Astrocyte (in vitro differentiated cells and primary cell): ENCODE measurements at regions not wholly inside any gene's neighbourhood (a gene's known extent, or its start where the extent isn't known, plus 50 kb on each side); places are given as distances from the start of the nearest gene placed in this dataset.

Experiments used
- DNase-seq: peaks from one replicate; pipeline ENCODE4 v3.0.0-alpha.2; 2010; ENCODE audit warnings: low read depth
- FAIRE-seq: peaks from 2 replicates; lab custom pipeline; 2011; peaks lifted over from hg19 to GRCh38; lab: Jason Lieb, UNC
- H2AFZ ChIP-seq: 2 replicates; pipeline ENCODE4 v1.6.0; 2012; ENCODE audit warnings: low read depth, low read length, inconsistent platforms
- H3K27ac ChIP-seq: 2 replicates; pipeline ENCODE4 v1.5.1; 2011; ENCODE audit warnings: low read depth, low read length, inconsistent platforms
- H3K27me3 ChIP-seq: 2 replicates; pipeline ENCODE4 v1.6.0; 2011; ENCODE audit warnings: low read length, inconsistent platforms; ENCODE audit not compliant: insufficient read depth
- H3K36me3 ChIP-seq: 2 replicates; pipeline ENCODE4 v1.5.1; 2011; ENCODE audit warnings: low read length, inconsistent platforms; ENCODE audit not compliant: insufficient read depth
- H3K4me1 ChIP-seq: 2 replicates; pipeline ENCODE4 v1.5.1; 2011; ENCODE audit warnings: low read length, inconsistent platforms; ENCODE audit not compliant: insufficient read depth
- H3K4me2 ChIP-seq: 2 replicates; pipeline ENCODE4 v1.6.0; 2012; ENCODE audit warnings: low read length, inconsistent platforms
- H3K4me3 ChIP-seq: 2 replicates; pipeline ENCODE4 v1.5.1; 2011; ENCODE audit warnings: low read depth, mild to moderate bottlenecking, low read length, inconsistent platforms; ENCODE audit not compliant: insufficient read depth
- H3K79me2 ChIP-seq: 2 replicates; pipeline ENCODE4 v1.6.0; 2012; ENCODE audit warnings: mild to moderate bottlenecking, low read length, inconsistent platforms; ENCODE audit not compliant: insufficient read depth
- H3K9ac ChIP-seq: 2 replicates; pipeline ENCODE4 v1.6.0; 2012; ENCODE audit warnings: mild to moderate bottlenecking, low read length, inconsistent platforms
- H3K9me3 ChIP-seq: 2 replicates; pipeline ENCODE4 v1.5.1; 2012; ENCODE audit warnings: low read depth, mild to moderate bottlenecking, low read length, inconsistent platforms; ENCODE audit not compliant: insufficient read depth
- H4K20me1 ChIP-seq: 2 replicates; pipeline ENCODE4 v1.6.0; 2012; ENCODE audit warnings: low read length, inconsistent platforms; ENCODE audit not compliant: insufficient read depth
- H3K27ac Mint-ChIP-seq: one replicate; pipeline ENCODE4 v1.8.0; 2021; ENCODE audit warnings: mild to moderate bottlenecking, mixed read lengths; ENCODE audit not compliant: unreplicated experiment
- H3K27me3 Mint-ChIP-seq: one replicate; pipeline ENCODE4 v1.8.0; 2021; ENCODE audit warnings: low read depth, mixed read lengths; ENCODE audit not compliant: unreplicated experiment
- H3K36me3 Mint-ChIP-seq: one replicate; pipeline ENCODE4 v1.8.0; 2021; ENCODE audit warnings: low read depth, mixed read lengths; ENCODE audit not compliant: unreplicated experiment
- H3K4me1 Mint-ChIP-seq: one replicate; pipeline ENCODE4 v1.8.0; 2021; ENCODE audit warnings: low read depth, mixed read lengths; ENCODE audit not compliant: unreplicated experiment
- H3K4me3 Mint-ChIP-seq: one replicate; pipeline ENCODE4 v1.8.0; 2021; ENCODE audit warnings: mild to moderate bottlenecking, moderate library complexity, mixed read lengths; ENCODE audit not compliant: unreplicated experiment
- H3K9me3 Mint-ChIP-seq: one replicate; pipeline ENCODE4 v1.8.0; 2021; ENCODE audit warnings: mild to moderate bottlenecking, mixed read lengths; ENCODE audit not compliant: unreplicated experiment
- CTCF ChIP-seq: IDR thresholded peaks from 2 replicates; pipeline ENCODE4 v1.5.1; 2011; ENCODE audit warnings: low read depth, mild to moderate bottlenecking, inconsistent platforms, low read length, moderate library complexity; ENCODE audit not compliant: insufficient read depth
- EZH2 ChIP-seq: IDR thresholded peaks from 2 replicates; pipeline ENCODE4 v1.6.1; 2012; ENCODE audit warnings: mild to moderate bottlenecking, low read length, inconsistent platforms; ENCODE audit not compliant: insufficient read depth

DNA sequence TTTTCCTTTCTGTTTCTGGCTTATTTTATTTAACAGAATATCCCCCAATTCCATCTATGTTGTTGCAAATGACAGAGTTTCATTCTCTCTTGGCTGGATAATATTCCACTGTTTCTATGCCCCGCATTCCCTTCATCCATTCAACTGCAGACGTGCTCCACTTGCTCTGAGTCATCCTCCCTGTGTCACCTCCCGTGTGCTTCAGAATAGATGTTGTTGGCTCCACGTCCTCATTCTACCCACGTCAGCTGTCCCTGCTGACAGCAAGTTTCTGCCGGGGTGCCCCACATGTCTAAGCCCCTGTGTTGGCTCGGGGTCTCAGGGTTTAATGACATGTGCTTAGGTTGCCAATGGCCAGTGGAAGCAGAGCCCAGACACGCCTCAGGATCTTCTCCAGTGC is 1041.0 kb downstream of the UQCRFS1 start:
- Histone ChIP-seq H4K20me1 (no peaks in the 10 kb centered on the region), H3K4me3 (no peak overlapping the region), H3K27ac (no peak overlapping the region), H3K9ac (no peak overlapping the region), H3K36me3 (no peaks in the 10 kb centered on the region), H3K27me3 (no peaks in the 10 kb centered on the region), H3K4me1 (no peaks in the 10 kb centered on the region), H3K9me3 (peaks cover 11% of the 10 kb centered on the region), H2AFZ (no peak overlapping the region), H3K4me2 (no peak overlapping the region), H3K79me2 (no peaks in the 10 kb centered on the region)
- H3K4me1 Mint-ChIP-seq: peaks cover 20% of the 10 kb centered on the region
- no peak for TF ChIP-seq CTCF
- no peak for TF ChIP-seq EZH2
- H3K9me3 Mint-ChIP-seq: peaks cover 18% of the 10 kb centered on the region
- no peak for FAIRE-seq
- no peak overlapping the region for H3K4me3 Mint-ChIP-seq
- DNase-seq: no peak
- peak overlapping the region; percentile 2 for H3K27ac Mint-ChIP-seq
- H3K27me3 Mint-ChIP-seq: peaks cover 2% of the 10 kb centered on the region
- H3K36me3 Mint-ChIP-seq: no peaks in the 10 kb centered on the region

- Histone ChIP-seq H2AFZ (no peak overlapping the region), H3K9ac (no peak overlapping the region), H3K4me3 (no peak overlapping the region), H3K79me2 (no peaks in the 10 kb centered on the region), H3K4me2 (no peak overlapping the region), H3K4me1 (no peaks in the 10 kb centered on the region), H4K20me1 (no peaks in the 10 kb centered on the region), H3K27ac (no peak overlapping the region), H3K9me3 (peaks cover 2% of the 10 kb centered on the region), H3K36me3 (no peaks in the 10 kb centered on the region), H3K27me3 (no peaks in the 10 kb centered on the region)
- H3K4me3 Mint-ChIP-seq: no peak overlapping the region
- H3K36me3 Mint-ChIP-seq: no peaks in the 10 kb centered on the region
- no peak overlapping the region for H3K27ac Mint-ChIP-seq
- H3K27me3 Mint-ChIP-seq: peaks cover 2% of the 10 kb centered on the region
- TF ChIP-seq CTCF (no peak), EZH2 (no peak)
- peaks cover 9% of the 10 kb centered on the region for H3K9me3 Mint-ChIP-seq
- DNase-seq: no peak
- FAIRE-seq: no peak
- peaks cover 20% of the 10 kb centered on the region for H3K4me1 Mint-ChIP-seq
Observed at GRCh38 chr19:28170066-28170465, 1042.9 kb downstream of the UQCRFS1 start.

DNA sequence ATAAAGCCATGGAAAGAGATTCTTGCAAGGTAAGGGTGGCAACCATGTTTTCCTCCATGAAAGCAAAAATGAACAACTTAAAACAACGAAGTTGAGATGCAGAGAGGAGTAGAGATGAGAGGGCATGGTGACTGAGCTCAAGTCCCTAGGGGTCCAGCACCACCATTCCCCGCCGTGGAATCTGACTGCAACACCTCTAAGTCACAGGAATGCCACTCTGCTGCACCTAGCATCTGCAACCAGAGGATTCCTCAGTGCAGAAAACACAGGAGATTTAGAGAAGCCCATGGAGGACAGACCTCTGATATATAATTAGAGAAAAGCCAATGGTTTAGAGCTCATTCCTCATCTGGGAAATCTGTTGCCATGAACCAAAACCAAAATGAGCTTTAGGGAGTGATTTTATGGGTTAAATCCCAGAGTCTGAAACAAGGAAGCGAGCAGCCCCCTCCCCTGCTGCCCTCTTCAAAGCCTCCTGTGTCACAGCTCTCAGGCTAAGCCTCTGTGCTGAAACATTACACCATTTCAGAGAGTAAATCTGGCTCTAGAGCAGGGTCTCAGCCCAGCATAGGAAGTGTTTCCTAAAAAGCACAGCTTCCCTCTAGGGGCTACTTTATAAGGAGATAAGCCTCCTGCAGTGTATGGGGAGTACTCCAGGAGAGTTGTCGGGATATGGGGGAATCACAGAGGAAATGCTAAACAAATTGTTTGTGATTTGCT is 1043.6 kb downstream of the UQCRFS1 start:
- H3K4me1 ChIP-seq: no peaks in the 10 kb centered on the region
- H3K27me3 ChIP-seq: no peaks in the 10 kb centered on the region
- H3K27me3 Mint-ChIP-seq: peaks cover 4% of the 10 kb centered on the region
- H3K36me3 ChIP-seq: no peaks in the 10 kb centered on the region
- TF ChIP-seq EZH2 (no peak), CTCF (no peak)
- H4K20me1 ChIP-seq: no peaks in the 10 kb centered on the region
- no peak overlapping the region for H3K27ac ChIP-seq
- no peaks in the 10 kb centered on the region for H3K79me2 ChIP-seq
- H3K36me3 Mint-ChIP-seq: no peaks in the 10 kb centered on the region
- H3K4me3 ChIP-seq: no peak overlapping the region
- no peak overlapping the region for H3K4me3 Mint-ChIP-seq
- H3K4me2 ChIP-seq: no peak overlapping the region
- no peaks in the 10 kb centered on the region for H3K9me3 ChIP-seq
- peaks cover 20% of the 10 kb centered on the region for H3K4me1 Mint-ChIP-seq
- H3K27ac Mint-ChIP-seq: no peak overlapping the region
- peaks cover 9% of the 10 kb centered on the region for H3K9me3 Mint-ChIP-seq
- FAIRE-seq: no peak
- no peak overlapping the region for H3K9ac ChIP-seq
- DNase-seq: no peak
- H2AFZ ChIP-seq: no peak overlapping the region
